ENCODE measurements at regions not wholly inside any gene's neighbourhood (a gene's known extent, or its start where the extent isn't known, plus 50 kb on each side); places are given as distances from the start of the nearest gene placed in this dataset.

- no peak overlapping the region for H3K27ac ChIP-seq
- TF ChIP-seq CTCF (IDR thresholded peaks at IDR 0.05) (no peak), ZFX (IDR thresholded peaks at IDR 0.05; ENCODE audit: borderline replicate concordance) (no peak)
These were observed 176.7 kb downstream of the NXNL2 start for GRCh38 chr9:88711719-88712118.

GRCh38 chr9:88712484-88712883 lies 177.5 kb downstream of the NXNL2 start:
- H3K27ac ChIP-seq, result no peak overlapping the region
- TF ChIP-seq CTCF (IDR thresholded peaks at IDR 0.05), result no peak
- TF ChIP-seq ZFX (IDR thresholded peaks at IDR 0.05; ENCODE audit: borderline replicate concordance), result no peak

- H3K27ac ChIP-seq, result no peak overlapping the region
- TF ChIP-seq ZFX (IDR thresholded peaks at IDR 0.05; ENCODE audit: borderline replicate concordance) (no peak), CTCF (IDR thresholded peaks at IDR 0.05) (no peak)
These were observed 178.0 kb downstream of the NXNL2 start for GRCh38 chr9:88713010-88713409.

- TF ChIP-seq CTCF (IDR thresholded peaks at IDR 0.05) (no peak), ZFX (IDR thresholded peaks at IDR 0.05; ENCODE audit: borderline replicate concordance) (no peak)
- no peak overlapping the region for H3K27ac ChIP-seq
These were observed 181.8 kb downstream of the NXNL2 start for GRCh38 chr9:88716596-88717290.

GRCh38 chr9:88721025-88721424 lies 186.0 kb downstream of the NXNL2 start:
- no peak overlapping the region for H3K27ac ChIP-seq
- TF ChIP-seq CTCF (IDR thresholded peaks at IDR 0.05) (no peak), ZFX (IDR thresholded peaks at IDR 0.05; ENCODE audit: borderline replicate concordance) (no peak)

- no peak overlapping the region for H3K27ac ChIP-seq
These were observed 186.7 kb downstream of the NXNL2 start for GRCh38 chr9:88721495-88722279.

More at GRCh38 chr9:88721495-88722279, 186.7 kb downstream of the NXNL2 start:
- TF ChIP-seq CTCF (IDR thresholded peaks at IDR 0.05) (no peak), ZFX (IDR thresholded peaks at IDR 0.05; ENCODE audit: borderline replicate concordance) (no peak)

All from 22Rv1 (cell line).